GM04504 (cell line): ENCODE measurements at regions not wholly inside any gene's neighbourhood (a gene's known extent, or its start where the extent isn't known, plus 50 kb on each side); places are given as distances from the start of the nearest gene placed in this dataset.

Experiments used
- DNase-seq: peaks from one replicate; pipeline ENCODE4 v3.0.0-alpha.2; 2012; ENCODE audit warnings: low read depth

DNA sequence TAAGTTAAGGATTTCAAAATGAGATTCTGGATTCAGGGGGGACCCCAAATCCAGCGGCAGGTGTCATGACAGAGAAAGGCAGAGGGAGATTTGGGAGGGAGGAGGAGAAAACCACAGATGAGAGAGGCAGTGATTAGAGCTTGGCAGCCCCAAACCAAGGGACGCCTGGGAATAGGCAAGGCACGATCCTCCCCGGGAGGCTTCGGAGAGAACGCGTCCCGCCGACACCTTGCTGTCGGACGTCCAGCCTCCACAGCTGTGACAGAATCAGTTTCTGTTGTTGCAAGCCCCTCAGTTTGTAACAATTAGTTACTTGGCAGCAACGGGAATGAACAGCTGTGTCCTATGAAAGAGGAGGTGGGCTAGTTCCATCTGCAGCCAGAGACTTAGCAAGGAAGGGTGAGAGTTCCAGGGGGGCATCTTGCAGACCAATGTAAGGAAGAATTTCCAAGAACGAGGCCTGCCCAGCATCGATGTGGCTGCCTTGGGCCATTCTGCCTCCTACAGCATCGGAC is 110.7 kb upstream of the SDK2 start:
- no peak for DNase-seq

GRCh38 chr17:73757420-73757819 is 113.2 kb upstream of the SDK2 start:
- DNase-seq: no peak

DNA sequence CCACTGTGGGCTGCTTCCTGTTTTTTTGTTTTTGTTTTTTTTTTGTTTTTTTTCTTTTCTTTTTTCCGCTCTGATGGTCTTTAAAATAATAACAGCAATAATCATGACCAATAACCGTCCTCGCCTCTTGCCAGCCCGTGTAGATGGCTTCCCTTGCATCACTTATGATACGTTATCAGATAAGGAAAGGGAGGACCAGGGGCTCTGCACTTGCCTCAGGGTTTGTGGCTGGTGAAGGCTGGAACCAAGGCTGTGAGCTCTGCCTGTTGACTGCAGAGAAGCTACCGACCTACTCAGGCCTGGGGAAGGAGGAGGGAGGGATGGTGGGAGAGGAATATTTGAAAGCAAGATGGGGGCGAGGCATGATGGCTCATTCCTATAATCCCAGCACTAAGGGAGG is 114.0 kb upstream of the SDK2 start:
- DNase-seq: no peak

DNA sequence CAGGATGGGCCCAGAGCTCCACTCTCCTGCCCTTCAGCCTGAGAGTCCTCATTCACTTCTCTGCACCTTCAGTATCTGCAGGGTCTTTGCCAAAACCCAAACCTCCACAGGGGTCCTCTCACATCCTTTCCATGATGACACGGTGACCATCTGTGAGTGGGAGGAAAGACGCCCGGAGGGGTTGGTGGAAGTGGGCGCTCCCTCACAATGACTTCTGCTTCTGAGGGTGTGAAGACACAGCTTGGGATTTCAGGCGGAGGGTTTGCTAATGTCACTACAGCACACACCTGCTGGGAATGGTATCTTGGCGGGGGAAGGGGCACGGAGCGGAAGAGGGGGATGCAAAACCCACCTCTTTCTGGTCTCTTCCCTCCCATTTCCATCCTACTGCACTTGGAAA is 115.1 kb upstream of the SDK2 start:
- DNase-seq: no peak

DNA sequence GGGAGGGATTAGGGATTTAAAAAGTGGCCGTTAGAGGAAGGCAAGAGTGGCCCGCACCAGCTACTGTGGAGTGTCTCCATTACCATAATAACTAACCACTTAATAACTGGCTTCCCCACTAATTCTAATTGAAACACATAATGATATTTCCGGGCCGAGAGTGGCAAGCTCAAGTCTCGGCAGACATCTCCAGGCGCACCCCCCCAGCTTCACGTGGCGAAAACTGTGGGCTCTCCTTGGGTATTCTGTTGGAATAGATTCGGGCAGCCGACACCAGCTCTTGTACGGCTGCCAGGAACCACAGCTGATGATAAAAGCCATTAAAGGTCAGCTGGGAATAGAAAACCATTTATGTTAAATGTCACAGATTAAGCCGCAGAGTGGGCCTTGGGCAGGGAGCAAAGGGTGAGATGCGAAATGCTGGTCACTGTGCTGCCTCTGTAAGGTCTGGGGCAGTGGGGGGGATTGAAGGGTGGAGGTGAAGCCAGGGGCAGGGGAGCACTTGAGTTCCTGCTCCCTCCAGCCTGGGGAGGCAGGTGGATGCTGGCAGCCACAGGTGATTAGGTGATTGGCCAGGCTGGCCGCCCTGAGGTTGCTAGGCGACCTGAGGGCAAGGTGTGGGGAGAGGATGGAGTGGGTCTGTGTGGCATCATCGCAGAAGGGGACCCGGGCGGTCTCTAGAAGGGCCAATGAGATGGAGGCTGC is 115.6 kb upstream of the SDK2 start:
- no peak for DNase-seq

- DNase-seq: no peak
Observed at GRCh38 chr17:73760439-73760758, 116.2 kb upstream of the SDK2 start.

DNA sequence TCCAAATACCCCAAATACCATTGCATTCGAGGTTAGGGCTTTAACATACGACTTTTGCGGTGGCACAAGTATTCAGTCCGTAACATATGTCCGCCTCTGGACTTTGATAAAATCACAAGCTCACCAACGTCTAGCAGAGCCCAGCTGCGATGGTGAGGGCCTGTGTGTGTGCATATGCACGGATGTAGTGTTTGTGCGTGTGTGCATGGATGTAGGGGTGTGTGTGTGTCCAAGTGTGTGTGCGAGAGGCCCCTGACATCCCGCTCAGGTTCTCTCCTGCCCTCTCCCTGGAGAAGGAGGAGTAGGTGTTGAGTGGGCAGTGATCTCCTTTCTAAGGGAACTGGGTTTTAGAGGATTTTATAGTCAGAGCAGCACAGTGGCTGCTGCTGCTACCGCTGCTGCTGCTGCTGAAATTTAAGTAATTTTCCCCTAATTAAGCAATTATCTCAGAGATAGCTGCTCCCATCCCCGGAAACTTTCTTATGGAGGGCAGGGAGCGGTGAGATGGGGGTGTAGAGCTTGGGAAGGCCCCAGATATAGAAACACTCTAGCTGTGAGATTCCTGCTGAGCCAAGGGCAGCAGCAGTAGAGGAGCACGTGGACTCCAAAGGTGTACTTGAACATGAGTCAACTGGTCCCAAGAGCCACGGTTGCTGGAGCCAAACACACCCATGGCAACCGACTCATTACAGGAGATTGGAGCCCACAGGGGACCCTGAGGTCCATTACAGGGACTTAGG is 121.7 kb upstream of the SDK2 start:
- DNase-seq: no peak

- no peak for DNase-seq
Observed at GRCh38 chr17:73767696-73768095, 123.5 kb upstream of the SDK2 start.

DNA sequence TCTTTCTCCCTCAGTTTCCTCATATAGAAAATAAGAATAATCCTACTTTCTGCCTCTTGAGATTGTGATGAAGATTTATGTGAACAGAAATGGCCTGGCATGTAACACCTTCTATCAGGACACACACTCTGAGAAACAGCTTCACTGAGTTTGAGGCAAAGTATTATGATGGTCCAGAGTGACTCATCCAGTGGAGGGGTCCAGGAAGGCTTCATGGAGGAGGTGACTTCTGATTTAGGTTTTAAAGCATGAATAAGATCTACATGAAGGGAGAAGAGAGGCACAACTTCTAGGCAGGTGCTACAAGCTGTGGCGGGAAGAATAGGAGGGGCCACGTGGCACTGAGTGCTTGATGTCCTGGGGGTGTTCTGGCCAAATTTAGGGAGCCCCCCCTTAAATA is 124.4 kb upstream of the SDK2 start:
- DNase-seq: no peak

DNA sequence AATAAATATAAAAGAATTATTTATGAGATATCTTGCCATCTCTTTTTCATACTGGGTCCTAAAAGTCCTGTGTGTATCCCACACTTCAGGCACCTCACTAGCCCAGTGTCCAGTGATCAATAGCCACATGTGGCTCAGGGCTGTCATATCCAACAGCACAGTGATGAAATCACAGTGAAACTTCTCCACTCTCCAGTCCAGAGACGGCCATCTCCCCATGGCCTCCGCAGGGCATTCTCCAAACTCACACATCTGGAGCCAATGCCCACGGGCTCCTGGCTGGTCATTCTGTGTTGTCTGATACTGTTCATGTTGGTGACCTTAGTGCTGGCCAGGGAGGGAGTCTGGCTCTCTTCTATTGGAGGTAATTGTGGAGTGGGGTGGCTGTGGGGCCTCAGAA is 125.2 kb upstream of the SDK2 start:
- DNase-seq: no peak

GRCh38 chr17:73770115-73770848 is 126.0 kb upstream of the SDK2 start:
- DNase-seq: peak; percentile 59

- no peak for DNase-seq
Observed at GRCh38 chr17:73770849-73771229, 126.6 kb upstream of the SDK2 start.

DNA sequence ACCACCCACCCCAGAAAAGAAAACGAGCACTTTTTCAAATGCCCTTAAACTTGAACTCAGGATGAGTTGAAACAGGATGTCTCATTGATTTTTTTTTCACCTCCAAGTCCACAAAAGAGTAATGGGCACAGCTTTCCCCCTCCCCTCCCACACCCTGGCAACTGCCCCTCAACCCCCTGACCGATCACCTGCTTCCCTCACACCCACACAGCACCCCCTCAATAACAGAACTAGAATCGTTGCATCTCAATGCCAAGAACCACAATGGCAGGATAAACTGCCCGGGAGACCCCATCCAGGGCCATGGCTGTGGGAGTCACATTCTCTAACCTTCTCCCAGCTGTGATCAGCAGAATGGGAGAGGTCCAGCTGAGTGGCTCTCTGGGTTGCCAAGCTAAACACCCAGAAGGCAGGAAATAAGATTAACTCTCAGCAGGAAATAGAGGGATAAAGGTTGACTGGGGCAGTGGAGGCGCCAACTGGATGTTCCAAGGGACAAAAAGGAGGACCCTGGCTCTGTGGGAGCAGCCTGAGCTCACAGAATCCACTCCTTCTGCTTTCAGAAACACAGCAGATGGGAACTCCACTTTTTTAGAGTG is 128.0 kb upstream of the SDK2 start:
- no peak for DNase-seq

DNA sequence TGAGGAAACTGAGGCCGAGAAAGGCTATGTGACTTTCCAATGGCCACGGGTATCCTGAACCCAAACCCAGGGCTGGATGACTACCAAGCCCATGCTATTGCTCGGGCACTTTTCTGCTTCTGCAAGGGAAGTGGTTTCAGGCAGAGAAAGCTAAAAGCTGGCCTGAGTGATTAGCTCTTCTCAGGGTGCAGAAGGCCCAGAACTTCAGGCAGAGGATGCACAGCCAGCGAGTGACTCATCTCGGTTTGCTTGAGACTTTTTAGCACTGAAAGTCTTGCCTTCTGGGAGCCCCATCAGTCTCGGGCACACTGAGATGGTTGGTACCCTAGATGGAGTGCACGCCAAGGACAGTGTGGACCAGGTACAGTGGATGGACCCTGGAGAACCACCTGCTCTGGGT is 129.5 kb upstream of the SDK2 start:
- no peak for DNase-seq

GRCh38 chr17:73774852-73775251 is 130.6 kb upstream of the SDK2 start:
- no peak for DNase-seq

- DNase-seq: no peak
Observed at GRCh38 chr17:73776351-73777130, 132.3 kb upstream of the SDK2 start.

GRCh38 chr17:73777131-73777449 is 132.8 kb upstream of the SDK2 start:
- DNase-seq: no peak

- no peak for DNase-seq
Observed at GRCh38 chr17:73782231-73782630, 138.0 kb upstream of the SDK2 start.

- no peak for DNase-seq
Observed at GRCh38 chr17:73782641-73783381, 138.6 kb upstream of the SDK2 start.

DNA sequence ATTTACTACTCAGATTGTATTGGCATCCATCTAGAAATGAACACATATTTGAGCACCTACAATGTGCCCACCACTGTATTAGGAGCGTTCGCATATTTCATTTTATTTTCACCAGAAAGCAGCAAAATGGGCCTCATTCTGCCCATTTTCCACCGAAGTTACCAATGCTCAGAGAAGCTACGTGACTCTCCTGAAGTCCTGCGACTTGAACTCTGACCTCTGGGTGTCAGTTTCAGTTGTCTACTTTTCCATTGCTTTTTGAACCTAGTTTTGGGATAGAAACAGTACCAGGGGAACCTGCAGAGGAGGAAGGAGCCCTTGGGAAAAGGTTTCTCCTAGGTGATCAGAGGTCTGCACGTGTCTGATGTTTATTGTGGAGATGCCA is 139.1 kb upstream of the SDK2 start:
- DNase-seq: no peak

- DNase-seq: no peak
Observed at GRCh38 chr17:73783945-73784603, 139.8 kb upstream of the SDK2 start.
